Fibroblast of lung (primary cell): ENCODE measurements at regions not wholly inside any gene's neighbourhood (a gene's known extent, or its start where the extent isn't known, plus 50 kb on each side); places are given as distances from the start of the nearest gene placed in this dataset.
A peak's percentile ranks its signal among the peaks of the same experiment; 100 is the strongest.

Experiments used
- DNase-seq, 2 donors: peaks; one replicate each; pipeline versions ENCODE4 v3.0.0 to v3.0.0-alpha.2; 2010; ENCODE audit warnings: low read depth in 2 of 2
- H2AFZ ChIP-seq: 2 replicates; pipeline ENCODE4 v1.5.1; 2012; ENCODE audit warnings: low read length, control low read depth, inconsistent platforms
- H3K27ac ChIP-seq: 2 replicates; pipeline ENCODE4 v1.5.1; 2011; ENCODE audit warnings: low read length, control low read depth; ENCODE audit not compliant: insufficient read depth
- H3K27me3 ChIP-seq: 2 replicates; pipeline ENCODE4 v1.5.1; 2011; ENCODE audit warnings: mild to moderate bottlenecking, low read length; ENCODE audit not compliant: control insufficient read depth, insufficient read depth
- H3K36me3 ChIP-seq: 2 replicates; pipeline ENCODE4 v1.5.1; 2011; ENCODE audit warnings: low read length; ENCODE audit not compliant: control insufficient read depth, insufficient read depth
- H3K4me1 ChIP-seq: 2 replicates; pipeline ENCODE4 v1.5.1; 2011; ENCODE audit warnings: low read length; ENCODE audit not compliant: control insufficient read depth, insufficient read depth; ENCODE audit errors: extremely low read depth
- H3K4me2 ChIP-seq: 2 replicates; pipeline ENCODE4 v1.5.1; 2011; ENCODE audit warnings: low read length, control low read depth; ENCODE audit not compliant: insufficient read depth; ENCODE audit errors: extremely low read depth
- H3K4me3 ChIP-seq, 4 experiments: fragments of 200-600 bp in 1 of 4; sonication (generic) in 1 of 4; replicated peaks in 1 of 4; 2 replicates each; pipeline ENCODE4 v1.5.1; 2011 to 2016; ENCODE audit warnings: low read length in 4 of 4, low read depth in 3 of 4, mild to moderate bottlenecking in 3 of 4, control low read depth in 2 of 4, inconsistent platforms in 1 of 4, mixed read lengths in 1 of 4; ENCODE audit not compliant: insufficient read depth in 1 of 4; ENCODE audit errors: control extremely low read depth in 1 of 4
- H3K79me2 ChIP-seq: 2 replicates; pipeline ENCODE4 v1.5.1; 2012; ENCODE audit warnings: mild to moderate bottlenecking, low read length, inconsistent platforms; ENCODE audit not compliant: control insufficient read depth, insufficient read depth
- H3K9ac ChIP-seq: 2 replicates; pipeline ENCODE4 v1.5.1; 2011; ENCODE audit warnings: mild to moderate bottlenecking, low read length, control low read depth; ENCODE audit not compliant: insufficient read depth
- H3K9me3 ChIP-seq: 2 replicates; pipeline ENCODE4 v1.5.1; 2012; ENCODE audit warnings: low read depth, low read length; ENCODE audit not compliant: control insufficient read depth, insufficient read depth
- H4K20me1 ChIP-seq: 2 replicates; pipeline ENCODE4 v1.5.1; 2011; ENCODE audit warnings: low read length; ENCODE audit not compliant: control insufficient read depth, insufficient read depth; ENCODE audit errors: extremely low read depth
- CTCF ChIP-seq, 2 donors: IDR thresholded peaks in 1 of 2; conservative IDR thresholded peaks in 1 of 2; 1 replicate in 1 of 2; 2 replicates in 1 of 2; pipeline ENCODE4 v1.5.1; 2011 to 2012; ENCODE audit warnings: low read length in 2 of 2, control low read depth in 1 of 2, inconsistent platforms in 1 of 2, low read depth in 1 of 2, mild to moderate bottlenecking in 1 of 2
- EZH2 ChIP-seq: IDR thresholded peaks from 2 replicates; pipeline ENCODE4 v1.5.1; 2012; ENCODE audit warnings: low read length, control low read depth, mild to moderate bottlenecking; ENCODE audit errors: missing control alignments

GRCh38 chr1:65512967-65513780 lies 92.7 kb downstream of the LEPR start:
- Histone ChIP-seq H3K79me2 (no peaks in the 10 kb centered on the region), H2AFZ (no peak overlapping the region), H4K20me1 (no peaks in the 10 kb centered on the region)

GRCh38 chr1:65514041-65514440 lies 93.6 kb downstream of the LEPR start:
- peak in 1 of 2 donors; percentile 63 for DNase-seq
- H3K4me1 ChIP-seq, result peaks cover 4% of the 10 kb centered on the region
- H3K79me2 ChIP-seq, result no peaks in the 10 kb centered on the region
- H4K20me1 ChIP-seq, result no peaks in the 10 kb centered on the region
- H3K4me2 ChIP-seq, result no peak overlapping the region
- no peaks in the 10 kb centered on the region for H3K9me3 ChIP-seq
- H3K27ac ChIP-seq, result no peak overlapping the region
- no peaks in the 10 kb centered on the region for H3K36me3 ChIP-seq
- no peak overlapping the region for H2AFZ ChIP-seq
- TF ChIP-seq CTCF (conservative IDR thresholded peaks at IDR 0.05 in 1 of 2, IDR thresholded peaks at IDR 0.05 in 1 of 2; ENCODE audit: low read depth in 1 of 2, low read length in 2 of 2), result no peak
- no peak for TF ChIP-seq EZH2
- H3K9ac ChIP-seq, result no peak overlapping the region
- H3K4me3 ChIP-seq, result no peak overlapping the region
- H3K27me3 ChIP-seq, result no peaks in the 10 kb centered on the region

More at GRCh38 chr1:65512967-65513780, 92.7 kb downstream of the LEPR start:
- Histone ChIP-seq H3K4me3 (no peak overlapping the region), H3K4me1 (peaks cover 4% of the 10 kb centered on the region), H3K9ac (no peak overlapping the region), H3K4me2 (no peak overlapping the region), H3K36me3 (no peaks in the 10 kb centered on the region), H3K27ac (no peak overlapping the region), H3K9me3 (no peaks in the 10 kb centered on the region), H3K27me3 (no peaks in the 10 kb centered on the region)
- DNase-seq, result peak in 1 of 2 donors; percentile 31
- TF ChIP-seq CTCF (conservative IDR thresholded peaks at IDR 0.05 in 1 of 2, IDR thresholded peaks at IDR 0.05 in 1 of 2; ENCODE audit: low read depth in 1 of 2, low read length in 2 of 2) (no peak), EZH2 (no peak)

- H3K4me1 ChIP-seq, result no peaks in the 10 kb centered on the region
- H3K27me3 ChIP-seq, result peaks cover 18% of the 10 kb centered on the region
- H3K79me2 ChIP-seq, result no peaks in the 10 kb centered on the region
- H4K20me1 ChIP-seq, result peaks cover 3% of the 10 kb centered on the region
- no peak overlapping the region for H2AFZ ChIP-seq
- no peak overlapping the region for H3K4me2 ChIP-seq
- H3K4me3 ChIP-seq, result peak overlapping the region in 2 of 4 experiments; percentile 44 to 54
- no peak overlapping the region for H3K27ac ChIP-seq
- TF ChIP-seq CTCF (conservative IDR thresholded peaks at IDR 0.05 in 1 of 2, IDR thresholded peaks at IDR 0.05 in 1 of 2; ENCODE audit: low read depth in 1 of 2, low read length in 2 of 2) (no peak), EZH2 (no peak)
- no peak for DNase-seq
- no peaks in the 10 kb centered on the region for H3K9me3 ChIP-seq
- no peaks in the 10 kb centered on the region for H3K36me3 ChIP-seq
- no peak overlapping the region for H3K9ac ChIP-seq
Observed at GRCh38 chr1:65524931-65525265, 104.4 kb downstream of the LEPR start.
